GM20000 (cell line): ENCODE measurements at regions not wholly inside any gene's neighbourhood (a gene's known extent, or its start where the extent isn't known, plus 50 kb on each side); places are given as distances from the start of the nearest gene placed in this dataset.

Source experiments
- DNase-seq: peaks from one replicate; pipeline ENCODE4 v3.0.0; 2012; ENCODE audit warnings: low spot score
- TF ChIP-seq, protein P1 (sequence below): IDR thresholded peaks from 2 replicates; pipeline ENCODE4 v1.5.1; 2012; ENCODE audit warnings: mild to moderate bottlenecking, control low read depth; ENCODE audit errors: extremely low read depth, missing control alignments

DNA sequence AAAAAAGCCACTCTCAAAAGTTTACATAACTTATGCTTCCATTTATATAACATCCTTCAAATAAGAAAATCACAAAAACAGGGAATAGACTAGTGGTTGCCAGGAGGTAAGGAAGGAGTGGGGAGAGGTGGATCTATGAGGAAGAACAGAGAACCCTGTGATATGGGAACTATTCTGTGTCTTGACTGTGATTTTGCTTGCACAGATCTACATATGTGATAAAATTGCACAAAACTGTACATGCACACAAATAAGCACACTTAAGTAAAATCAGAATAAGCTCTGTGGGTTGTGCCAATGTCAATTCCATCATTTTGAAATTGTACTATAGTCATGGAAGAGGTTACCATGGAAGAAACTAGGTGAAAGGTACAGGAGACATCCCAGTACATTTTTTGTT is 121.6 kb upstream of the SGCG start:
- TF ChIP-seq, protein P1, sequence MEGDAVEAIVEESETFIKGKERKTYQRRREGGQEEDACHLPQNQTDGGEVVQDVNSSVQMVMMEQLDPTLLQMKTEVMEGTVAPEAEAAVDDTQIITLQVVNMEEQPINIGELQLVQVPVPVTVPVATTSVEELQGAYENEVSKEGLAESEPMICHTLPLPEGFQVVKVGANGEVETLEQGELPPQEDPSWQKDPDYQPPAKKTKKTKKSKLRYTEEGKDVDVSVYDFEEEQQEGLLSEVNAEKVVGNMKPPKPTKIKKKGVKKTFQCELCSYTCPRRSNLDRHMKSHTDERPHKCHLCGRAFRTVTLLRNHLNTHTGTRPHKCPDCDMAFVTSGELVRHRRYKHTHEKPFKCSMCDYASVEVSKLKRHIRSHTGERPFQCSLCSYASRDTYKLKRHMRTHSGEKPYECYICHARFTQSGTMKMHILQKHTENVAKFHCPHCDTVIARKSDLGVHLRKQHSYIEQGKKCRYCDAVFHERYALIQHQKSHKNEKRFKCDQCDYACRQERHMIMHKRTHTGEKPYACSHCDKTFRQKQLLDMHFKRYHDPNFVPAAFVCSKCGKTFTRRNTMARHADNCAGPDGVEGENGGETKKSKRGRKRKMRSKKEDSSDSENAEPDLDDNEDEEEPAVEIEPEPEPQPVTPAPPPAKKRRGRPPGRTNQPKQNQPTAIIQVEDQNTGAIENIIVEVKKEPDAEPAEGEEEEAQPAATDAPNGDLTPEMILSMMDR: no peak
- no peak for DNase-seq

DNA sequence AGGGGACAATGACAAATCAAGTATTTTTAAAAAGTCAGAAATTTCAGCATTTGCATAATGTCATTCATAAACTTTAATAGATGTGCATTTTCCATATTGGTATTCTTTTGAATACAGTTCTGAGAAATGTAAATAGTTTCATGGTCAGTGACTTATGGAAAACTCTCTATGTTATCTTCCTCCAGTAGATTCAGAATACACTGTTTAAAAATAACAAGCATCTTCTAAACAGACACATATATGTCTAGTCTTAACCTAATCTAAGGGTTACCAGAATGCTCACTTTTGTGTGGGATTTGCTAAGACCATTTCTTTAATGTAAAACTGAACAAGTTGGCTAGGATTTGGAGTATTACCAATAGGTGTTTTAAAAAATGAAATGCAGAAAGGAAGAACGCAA is 119.8 kb upstream of the SGCG start:
- TF ChIP-seq, protein P1: no peak
- DNase-seq: no peak

DNA sequence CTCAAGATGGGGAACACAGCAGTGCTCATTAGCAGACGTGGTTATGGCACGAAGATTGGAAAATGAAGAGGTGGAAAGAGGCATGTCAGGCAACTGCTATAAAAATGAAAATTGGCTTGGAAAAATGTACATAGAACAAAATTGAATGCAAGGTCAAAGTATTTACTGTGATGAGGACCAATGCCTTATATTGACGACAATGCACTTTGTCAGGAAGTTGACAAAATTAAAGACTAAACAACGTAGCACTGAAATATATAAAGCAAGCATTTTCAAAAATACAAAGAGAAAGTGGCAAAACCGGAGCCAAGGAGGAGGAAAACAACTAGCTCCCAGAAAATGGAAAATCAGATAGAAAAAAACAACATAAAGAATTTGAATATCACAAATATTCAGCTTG is 113.7 kb upstream of the SGCG start:
- TF ChIP-seq, protein P1: no peak

DNA sequence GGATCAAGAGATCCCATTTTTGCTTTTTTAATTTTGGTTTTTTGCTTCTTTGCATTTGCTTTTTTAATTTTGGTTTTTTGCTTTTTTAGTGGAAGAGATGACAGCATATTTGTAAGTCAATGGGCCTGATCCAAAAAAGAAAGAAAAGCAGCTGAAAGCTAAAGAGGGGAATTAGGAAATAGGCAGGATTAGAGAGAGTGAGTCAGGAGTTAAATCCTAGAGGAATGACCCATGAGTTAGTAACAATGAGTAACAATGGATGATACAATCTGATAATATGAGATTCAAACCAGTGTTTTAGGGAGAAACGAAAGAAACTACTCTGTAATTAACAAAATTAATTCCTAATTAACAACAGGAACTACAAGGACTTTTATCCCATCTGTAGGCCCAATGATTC is 111.2 kb upstream of the SGCG start:
- no peak for DNase-seq
- TF ChIP-seq, protein P1: no peak

More for the DNA sequence above, 113.7 kb upstream of the SGCG start:
- DNase-seq: no peak

GRCh38 chr13:23074075-23074828 is 106.5 kb upstream of the SGCG start:
- TF ChIP-seq, protein P1: no peak
- DNase-seq: no peak

DNA sequence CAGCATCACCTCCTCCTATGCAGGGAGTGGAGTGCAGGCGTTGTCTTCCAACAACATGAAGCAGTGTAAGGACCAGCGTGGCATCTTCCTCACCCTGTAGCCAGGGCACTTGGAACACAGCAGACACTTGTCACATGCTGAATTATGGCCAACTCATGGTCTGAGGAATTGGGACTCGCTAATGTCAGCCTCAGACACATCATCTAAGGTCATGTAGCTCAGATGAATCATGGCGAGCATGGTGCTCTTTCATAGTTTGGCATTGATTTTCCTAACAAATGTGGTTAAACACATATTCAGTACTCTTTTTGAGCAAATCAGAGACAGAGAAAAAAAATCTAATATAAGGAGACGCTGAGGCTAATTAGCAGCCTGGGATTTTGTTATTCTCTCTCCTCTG is 99.6 kb upstream of the SGCG start:
- DNase-seq: no peak
- TF ChIP-seq, protein P1: no peak

- TF ChIP-seq, protein P1: no peak
- DNase-seq: no peak
Observed at GRCh38 chr13:23081901-23082300, 98.9 kb upstream of the SGCG start.
